ENCODE measurements at regions not wholly inside any gene's neighbourhood (a gene's known extent, or its start where the extent isn't known, plus 50 kb on each side); places are given as distances from the start of the nearest gene placed in this dataset.
"Not testable (repeated sequence)": the region's sequence is repeated elsewhere in the genome, so short reads cannot be mapped to it uniquely, and the experiment has no call there.

DNA sequence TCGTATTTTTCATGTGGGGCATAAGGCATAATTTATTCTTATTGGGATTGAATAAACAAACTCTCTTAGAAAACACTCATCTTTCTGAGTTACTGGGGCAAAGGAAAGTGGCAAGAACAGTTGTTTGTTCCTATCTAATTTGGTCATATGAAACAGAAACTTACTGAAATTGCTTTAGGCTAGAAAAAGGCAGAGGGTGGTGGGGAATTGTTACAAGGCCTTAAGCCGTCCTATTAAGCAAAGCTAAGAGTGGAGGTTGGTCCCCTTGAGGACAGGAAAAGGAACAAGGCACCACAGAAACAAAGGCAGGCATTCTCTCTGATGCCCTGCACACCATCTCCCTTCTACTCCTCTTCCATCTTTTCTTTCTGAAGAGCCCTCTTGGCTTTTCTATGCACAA is 830.9 kb downstream of the EDEM1 start:
- H3K4me3 ChIP-seq, result no peak overlapping the region
- H3K27me3 ChIP-seq (ENCODE audit: low read depth), result no peaks in the 10 kb centered on the region
- no peaks in the 10 kb centered on the region for H3K4me1 ChIP-seq
- TF ChIP-seq, protein P1, sequence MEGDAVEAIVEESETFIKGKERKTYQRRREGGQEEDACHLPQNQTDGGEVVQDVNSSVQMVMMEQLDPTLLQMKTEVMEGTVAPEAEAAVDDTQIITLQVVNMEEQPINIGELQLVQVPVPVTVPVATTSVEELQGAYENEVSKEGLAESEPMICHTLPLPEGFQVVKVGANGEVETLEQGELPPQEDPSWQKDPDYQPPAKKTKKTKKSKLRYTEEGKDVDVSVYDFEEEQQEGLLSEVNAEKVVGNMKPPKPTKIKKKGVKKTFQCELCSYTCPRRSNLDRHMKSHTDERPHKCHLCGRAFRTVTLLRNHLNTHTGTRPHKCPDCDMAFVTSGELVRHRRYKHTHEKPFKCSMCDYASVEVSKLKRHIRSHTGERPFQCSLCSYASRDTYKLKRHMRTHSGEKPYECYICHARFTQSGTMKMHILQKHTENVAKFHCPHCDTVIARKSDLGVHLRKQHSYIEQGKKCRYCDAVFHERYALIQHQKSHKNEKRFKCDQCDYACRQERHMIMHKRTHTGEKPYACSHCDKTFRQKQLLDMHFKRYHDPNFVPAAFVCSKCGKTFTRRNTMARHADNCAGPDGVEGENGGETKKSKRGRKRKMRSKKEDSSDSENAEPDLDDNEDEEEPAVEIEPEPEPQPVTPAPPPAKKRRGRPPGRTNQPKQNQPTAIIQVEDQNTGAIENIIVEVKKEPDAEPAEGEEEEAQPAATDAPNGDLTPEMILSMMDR (IDR thresholded peaks at IDR 0.05; ENCODE audit: borderline replicate concordance), result no peak
- H3K36me3 ChIP-seq, result no peaks in the 10 kb centered on the region
- H3K27ac ChIP-seq (replicated peaks), result no peak overlapping the region
- DNase-seq, result no peak
- H3K9me3 ChIP-seq (replicated peaks), result peaks cover 30% of the 10 kb centered on the region
- intact Hi-C loops (cut with micrococcal nuclease), result no loop called here

DNA sequence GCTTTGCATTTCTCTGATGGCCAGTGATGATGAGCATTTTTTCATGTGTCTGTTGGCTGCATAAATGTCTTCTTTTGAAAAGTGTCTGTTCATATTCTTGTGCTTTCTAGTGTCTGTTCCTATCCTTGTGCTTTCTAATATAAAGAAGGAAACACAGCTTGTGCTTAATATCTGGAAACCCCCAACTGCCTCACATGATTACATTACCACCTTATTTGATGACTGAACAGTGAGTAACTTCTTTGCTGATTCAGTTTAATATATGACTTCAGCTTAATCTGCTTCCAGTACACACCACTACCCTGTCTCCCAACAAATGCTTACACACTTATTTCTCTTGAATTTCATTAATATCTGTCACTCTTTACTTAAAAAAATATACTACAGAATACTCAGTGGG is 835.1 kb downstream of the EDEM1 start:
- Histone ChIP-seq H3K4me3 (no peak overlapping the region), H3K27ac (replicated peaks) (no peak overlapping the region), H3K27me3 (ENCODE audit: low read depth) (no peaks in the 10 kb centered on the region), H3K9me3 (replicated peaks) (peaks cover 16% of the 10 kb centered on the region), H3K36me3 (no peaks in the 10 kb centered on the region), H3K4me1 (no peaks in the 10 kb centered on the region)
- TF ChIP-seq, protein P1 (IDR thresholded peaks at IDR 0.05; ENCODE audit: borderline replicate concordance), result no peak
- intact Hi-C loops (cut with micrococcal nuclease), result no loop called here
- DNase-seq, result no peak

DNA sequence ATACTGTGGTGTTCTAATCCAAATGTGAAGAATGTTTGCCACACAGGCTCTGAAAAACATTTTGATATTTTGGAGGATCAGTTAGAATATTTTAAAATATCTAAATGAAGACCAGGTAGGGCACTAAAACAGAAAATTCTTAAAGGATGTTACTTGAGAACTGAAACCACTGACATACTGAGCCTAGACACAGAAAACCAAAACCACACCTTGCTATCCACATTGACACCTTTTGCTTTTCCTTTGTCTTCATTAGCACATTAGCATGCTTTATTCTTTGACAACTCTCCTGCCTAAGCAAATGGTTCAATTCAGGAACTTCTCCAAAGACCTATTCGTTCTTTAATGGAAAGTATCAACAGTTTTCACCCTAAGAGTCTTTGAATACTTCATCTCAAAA is 835.9 kb upstream of the GRM7 start:
- H3K4me3 ChIP-seq, result no peak overlapping the region
- DNase-seq, result no peak
- TF ChIP-seq, protein P1 (IDR thresholded peaks at IDR 0.05; ENCODE audit: borderline replicate concordance), result no peak
- peaks cover 16% of the 10 kb centered on the region for H3K9me3 ChIP-seq (replicated peaks)
- intact Hi-C loops (cut with micrococcal nuclease), result no loop called here
- no peaks in the 10 kb centered on the region for H3K4me1 ChIP-seq
- no peaks in the 10 kb centered on the region for H3K36me3 ChIP-seq
- H3K27ac ChIP-seq (replicated peaks), result no peak overlapping the region
- no peaks in the 10 kb centered on the region for H3K27me3 ChIP-seq (ENCODE audit: low read depth)

DNA sequence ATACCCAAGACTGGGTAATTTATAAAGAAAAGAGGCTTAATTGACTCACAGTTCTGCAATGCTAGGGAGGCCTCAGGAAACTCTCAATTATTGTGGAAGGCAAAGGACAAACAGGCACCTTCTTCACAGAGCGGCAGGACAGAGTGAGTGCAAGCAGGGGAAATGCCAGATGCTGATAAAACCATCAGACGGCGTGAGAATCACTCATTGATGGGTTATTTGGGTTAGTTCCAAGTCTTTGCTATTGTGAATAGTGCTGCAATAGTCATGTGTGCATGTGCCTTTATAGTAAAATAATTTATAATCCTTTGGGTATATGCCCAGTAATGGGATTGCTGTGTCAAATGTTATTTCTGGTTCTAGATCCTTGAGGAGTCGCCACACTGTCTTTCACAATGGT is 830.3 kb upstream of the GRM7 start:
- intact Hi-C loops (cut with micrococcal nuclease); H3K27ac ChIP-seq (replicated peaks); H3K36me3 ChIP-seq; H3K27me3 ChIP-seq (ENCODE audit: low read depth); H3K4me3 ChIP-seq; DNase-seq; H3K4me1 ChIP-seq: not testable (repeated sequence)
- H3K9me3 ChIP-seq (replicated peaks), result peaks cover 42% of the 10 kb centered on the region

DNA sequence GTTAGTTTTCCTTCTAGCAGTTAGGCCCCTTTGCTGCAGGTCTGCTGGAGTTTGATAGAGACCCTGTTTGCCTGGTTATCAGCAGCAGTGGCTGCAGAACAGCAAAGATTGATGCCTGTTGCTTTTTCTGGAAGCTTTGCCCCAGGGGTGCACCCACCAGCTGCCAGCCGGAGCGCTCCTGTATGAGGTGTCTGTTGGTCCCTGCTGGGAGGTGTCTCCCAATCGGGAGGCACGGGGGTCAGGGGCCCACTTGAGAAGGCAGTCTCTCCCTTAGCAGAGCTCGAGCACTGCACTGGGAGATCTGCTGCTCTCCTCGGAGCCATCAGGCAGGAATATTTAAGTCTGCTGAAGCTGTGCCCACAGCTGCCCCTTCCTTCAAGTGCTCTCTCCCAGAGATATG is 825.3 kb upstream of the GRM7 start:
- intact Hi-C loops (cut with micrococcal nuclease), result no loop called here
- TF ChIP-seq, protein P1 (IDR thresholded peaks at IDR 0.05; ENCODE audit: borderline replicate concordance), result no peak
- Histone ChIP-seq H3K27ac (replicated peaks) (no peak overlapping the region), H3K27me3 (ENCODE audit: low read depth) (no peaks in the 10 kb centered on the region), H3K4me1 (no peaks in the 10 kb centered on the region), H3K9me3 (replicated peaks) (peaks cover 37% of the 10 kb centered on the region), H3K4me3 (no peak overlapping the region), H3K36me3 (no peaks in the 10 kb centered on the region)
- no peak for DNase-seq

DNA sequence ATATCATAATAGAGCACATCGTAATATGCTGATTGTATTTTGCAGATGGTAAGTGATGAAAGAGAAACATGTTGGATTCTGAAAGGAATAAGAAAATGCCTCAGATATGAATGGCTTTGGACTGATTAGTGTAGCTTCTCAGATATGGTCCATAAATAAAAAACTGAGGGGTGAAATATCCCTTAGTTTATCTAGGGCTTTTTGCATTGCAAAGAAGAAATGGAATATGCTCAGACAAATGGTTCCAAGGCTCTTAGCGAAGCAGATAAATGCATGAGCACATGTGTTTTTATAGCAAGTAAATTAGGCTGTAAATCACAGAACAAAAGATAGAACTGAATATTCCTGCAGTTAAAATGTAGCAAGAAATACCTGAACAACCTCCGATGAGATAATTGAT is 820.9 kb upstream of the GRM7 start:
- H3K4me3 ChIP-seq, result no peak overlapping the region
- H3K27me3 ChIP-seq (ENCODE audit: low read depth), result no peaks in the 10 kb centered on the region
- no peaks in the 10 kb centered on the region for H3K36me3 ChIP-seq
- intact Hi-C loops (cut with micrococcal nuclease), result no loop called here
- H3K4me1 ChIP-seq, result no peaks in the 10 kb centered on the region
- TF ChIP-seq, protein P1 (IDR thresholded peaks at IDR 0.05; ENCODE audit: borderline replicate concordance), result no peak
- no peak overlapping the region for H3K27ac ChIP-seq (replicated peaks)
- peaks cover 2% of the 10 kb centered on the region for H3K9me3 ChIP-seq (replicated peaks)
- DNase-seq, result no peak

All from left ventricle myocardium inferior (tissue), 1 donor.